ENCODE measurements at regions not wholly inside any gene's neighbourhood (a gene's known extent, or its start where the extent isn't known, plus 50 kb on each side); places are given as distances from the start of the nearest gene placed in this dataset.

- dilution Hi-C loops (cut with HindIII; ENCODE audit: low sequenced_read_pairs, unreplicated experiment) = no loop called here
- DNase-seq = no peak
- no peak overlapping the region for H3K9ac ChIP-seq (ENCODE audit: low read depth, low read length)
These were observed 147.0 kb downstream of the FGF9 start for GRCh38 chr13:21817878-21818277.

More at GRCh38 chr13:21817878-21818277, 147.0 kb downstream of the FGF9 start:
- peaks cover 8% of the 10 kb centered on the region for H3K27me3 ChIP-seq (ENCODE audit: control insufficient read depth, insufficient read depth, low read length)
- H3K4me3 ChIP-seq (ENCODE audit: insufficient read depth, low read depth, low read length) = no peak overlapping the region
- H4K8ac ChIP-seq (ENCODE audit: low read depth in 2 of 2, low read length in 2 of 2) = no peak overlapping the region
- intact Hi-C loops (cut with micrococcal nuclease) (no loop called here), in situ Hi-C loops (cut with MboI; ENCODE audit: low sequenced_read_pairs) (no loop called here)
- H4K5ac ChIP-seq (ENCODE audit: low read depth, low read length) = no peak overlapping the region
- no peak overlapping the region for H3K27ac ChIP-seq (ENCODE audit: insufficient read depth, low read length)
- no peak overlapping the region for H4K91ac ChIP-seq (ENCODE audit: insufficient read depth, low read depth, low read length)
- H3K56ac ChIP-seq (ENCODE audit: extremely low read depth, insufficient read depth, low read length) = no peak overlapping the region
- H2AK5ac ChIP-seq (ENCODE audit: low read depth, low read length) = no peak overlapping the region
- no peak overlapping the region for H2BK15ac ChIP-seq (ENCODE audit: low read depth, low read length)
- no peak overlapping the region for H2AK9ac ChIP-seq (replicated peaks; ENCODE audit: low read depth, low read length, poor library complexity)
- H3K4ac ChIP-seq (ENCODE audit: low read depth, low read length) = no peak overlapping the region
- 90% methylated on average over 25 of the region's 25 CpGs; no CpG with 5 or more reads in 1 of the 2 experiments for WGBS, 2 experiments (ENCODE audit: extremely low coverage in 2 of 2, insufficient read length in 1 of 2)
- H2BK5ac ChIP-seq (ENCODE audit: low read depth, low read length, poor library complexity, severe bottlenecking) = no peak overlapping the region
- no peak overlapping the region for H2AFZ ChIP-seq (replicated peaks; ENCODE audit: low read length, poor library complexity)
- H3K36me3 ChIP-seq (ENCODE audit: control insufficient read depth, insufficient read depth, low read length) = no peaks in the 10 kb centered on the region
- no peak overlapping the region for H2BK20ac ChIP-seq (ENCODE audit: low read depth, low read length)
- peaks cover 2% of the 10 kb centered on the region; the same call in 1 of the 2 replicates for H3K9me3 ChIP-seq (ENCODE audit: control insufficient read depth, insufficient read depth, low read length)
- no peak overlapping the region for H3K23ac ChIP-seq (ENCODE audit: low read depth, low read length)
- no peak overlapping the region for H3K4me2 ChIP-seq (ENCODE audit: low read depth, low read length)
- H3K14ac ChIP-seq (replicated peaks; ENCODE audit: low read depth, low read length) = no peak overlapping the region
- H3K4me1 ChIP-seq (ENCODE audit: control insufficient read depth, insufficient read depth, low read length) = no peaks in the 10 kb centered on the region; the same call in 1 of the 2 replicates
- no peaks in the 10 kb centered on the region for H3K79me1 ChIP-seq (ENCODE audit: low read depth in 1 of 2, low read length in 2 of 2)
- TF ChIP-seq SMC3 (IDR thresholded peaks at IDR 0.05; ENCODE audit: low read depth, low read length) (no peak), MAFK (IDR thresholded peaks at IDR 0.05; ENCODE audit: low read depth, low read length) (no peak), RCOR1 (IDR thresholded peaks at IDR 0.05; ENCODE audit: insufficient replicate concordance, low read length) (no peak), CTCF (conservative IDR thresholded peaks at IDR 0.05; ENCODE audit: low read depth, low read length) (no peak), BHLHE40 (IDR thresholded peaks at IDR 0.05; ENCODE audit: low read depth, low read length) (no peak), MXI1 (IDR thresholded peaks at IDR 0.05; ENCODE audit: borderline replicate concordance, low read depth, low read length) (no peak), FOS (IDR thresholded peaks at IDR 0.05; ENCODE audit: low read depth, low read length) (no peak), RFX5 (IDR thresholded peaks at IDR 0.05; ENCODE audit: low read depth, low read length) (no peak), MAZ (IDR thresholded peaks at IDR 0.05; ENCODE audit: borderline replicate concordance, low read depth, low read length) (no peak), NFE2L2 (IDR thresholded peaks at IDR 0.05; ENCODE audit: low read depth, low read length) (no peak)
- TF ChIP-seq, protein P1, sequence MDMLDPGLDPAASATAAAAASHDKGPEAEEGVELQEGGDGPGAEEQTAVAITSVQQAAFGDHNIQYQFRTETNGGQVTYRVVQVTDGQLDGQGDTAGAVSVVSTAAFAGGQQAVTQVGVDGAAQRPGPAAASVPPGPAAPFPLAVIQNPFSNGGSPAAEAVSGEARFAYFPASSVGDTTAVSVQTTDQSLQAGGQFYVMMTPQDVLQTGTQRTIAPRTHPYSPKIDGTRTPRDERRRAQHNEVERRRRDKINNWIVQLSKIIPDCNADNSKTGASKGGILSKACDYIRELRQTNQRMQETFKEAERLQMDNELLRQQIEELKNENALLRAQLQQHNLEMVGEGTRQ (IDR thresholded peaks at IDR 0.05; ENCODE audit: low read depth, low read length) = no peak
- TF ChIP-seq, protein P2, sequence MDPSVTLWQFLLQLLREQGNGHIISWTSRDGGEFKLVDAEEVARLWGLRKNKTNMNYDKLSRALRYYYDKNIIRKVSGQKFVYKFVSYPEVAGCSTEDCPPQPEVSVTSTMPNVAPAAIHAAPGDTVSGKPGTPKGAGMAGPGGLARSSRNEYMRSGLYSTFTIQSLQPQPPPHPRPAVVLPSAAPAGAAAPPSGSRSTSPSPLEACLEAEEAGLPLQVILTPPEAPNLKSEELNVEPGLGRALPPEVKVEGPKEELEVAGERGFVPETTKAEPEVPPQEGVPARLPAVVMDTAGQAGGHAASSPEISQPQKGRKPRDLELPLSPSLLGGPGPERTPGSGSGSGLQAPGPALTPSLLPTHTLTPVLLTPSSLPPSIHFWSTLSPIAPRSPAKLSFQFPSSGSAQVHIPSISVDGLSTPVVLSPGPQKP (IDR thresholded peaks at IDR 0.05; ENCODE audit: borderline replicate concordance, low read depth, low read length) = no peak
- H3K18ac ChIP-seq (ENCODE audit: low read depth, low read length) = no peak overlapping the region
- no peak for ATAC-seq (ENCODE audit: low read depth)
- H4K20me1 ChIP-seq (ENCODE audit: insufficient read depth, low read length) = no peaks in the 10 kb centered on the region
- ChIA-PET CTCF (no interaction called here), POLR2A (ENCODE audit: unreplicated experiment) (no interaction called here)
- H2BK120ac ChIP-seq (ENCODE audit: low read depth, low read length) = no peak overlapping the region
- no TSS peak for BruUV-seq (replicated peaks)
- H3K9me1 ChIP-seq (ENCODE audit: insufficient read depth, low read length) = no peaks in the 10 kb centered on the region
